ENCODE measurements at regions not wholly inside any gene's neighbourhood (a gene's known extent, or its start where the extent isn't known, plus 50 kb on each side); places are given as distances from the start of the nearest gene placed in this dataset.
A peak's percentile ranks its signal among the peaks of the same experiment; 100 is the strongest.

DNA sequence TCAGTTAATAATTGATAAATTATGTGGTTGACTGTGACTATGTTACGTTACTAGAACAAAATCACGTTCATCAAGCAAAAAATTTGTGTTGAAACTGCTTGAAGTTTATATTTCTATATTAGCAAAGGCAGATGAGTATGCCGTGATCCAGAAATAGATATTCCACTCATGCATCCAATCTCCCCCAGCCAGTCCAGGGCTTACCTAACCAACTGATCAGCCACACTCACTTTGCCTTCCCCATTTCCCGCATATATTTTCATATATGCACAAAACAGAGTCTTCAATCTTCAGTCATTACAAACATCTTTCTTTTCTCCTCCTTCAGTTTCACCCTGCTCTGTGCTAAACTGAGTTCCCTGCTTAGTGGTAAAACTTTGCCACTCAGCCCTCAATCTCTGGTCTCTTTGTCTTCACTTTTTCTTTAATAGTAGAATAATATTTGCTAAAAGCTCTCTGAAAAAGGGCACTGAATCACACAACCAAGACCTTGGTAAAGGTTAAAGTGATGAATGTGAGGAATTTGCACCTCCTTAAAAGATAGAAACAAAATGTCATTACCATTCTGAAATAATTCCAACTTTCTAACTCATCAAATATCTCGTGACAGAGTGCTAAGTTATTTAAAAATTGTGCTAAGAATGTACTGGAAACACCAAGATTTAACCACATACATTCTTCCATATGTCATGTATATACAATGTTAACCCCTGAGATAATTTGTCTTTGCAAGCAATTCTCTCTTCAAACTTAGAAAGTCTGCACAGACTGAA lies 893.2 kb upstream of the CRIM1 start:
- Histone ChIP-seq H3K4me3 (ENCODE audit: low read depth, low read length) (no peak overlapping the region), H3K36me3 (ENCODE audit: control insufficient read depth, insufficient read depth, low read length) (no peaks in the 10 kb centered on the region), H3K27me3 (ENCODE audit: control insufficient read depth, insufficient read depth, low read length) (no peaks in the 10 kb centered on the region)
- no peak for FAIRE-seq
- TF ChIP-seq, protein P1, sequence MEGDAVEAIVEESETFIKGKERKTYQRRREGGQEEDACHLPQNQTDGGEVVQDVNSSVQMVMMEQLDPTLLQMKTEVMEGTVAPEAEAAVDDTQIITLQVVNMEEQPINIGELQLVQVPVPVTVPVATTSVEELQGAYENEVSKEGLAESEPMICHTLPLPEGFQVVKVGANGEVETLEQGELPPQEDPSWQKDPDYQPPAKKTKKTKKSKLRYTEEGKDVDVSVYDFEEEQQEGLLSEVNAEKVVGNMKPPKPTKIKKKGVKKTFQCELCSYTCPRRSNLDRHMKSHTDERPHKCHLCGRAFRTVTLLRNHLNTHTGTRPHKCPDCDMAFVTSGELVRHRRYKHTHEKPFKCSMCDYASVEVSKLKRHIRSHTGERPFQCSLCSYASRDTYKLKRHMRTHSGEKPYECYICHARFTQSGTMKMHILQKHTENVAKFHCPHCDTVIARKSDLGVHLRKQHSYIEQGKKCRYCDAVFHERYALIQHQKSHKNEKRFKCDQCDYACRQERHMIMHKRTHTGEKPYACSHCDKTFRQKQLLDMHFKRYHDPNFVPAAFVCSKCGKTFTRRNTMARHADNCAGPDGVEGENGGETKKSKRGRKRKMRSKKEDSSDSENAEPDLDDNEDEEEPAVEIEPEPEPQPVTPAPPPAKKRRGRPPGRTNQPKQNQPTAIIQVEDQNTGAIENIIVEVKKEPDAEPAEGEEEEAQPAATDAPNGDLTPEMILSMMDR (IDR thresholded peaks at IDR 0.05; ENCODE audit: insufficient read depth, low read length, severe bottlenecking): no peak
- DNase-seq (ENCODE audit: low read depth): no peak

DNA sequence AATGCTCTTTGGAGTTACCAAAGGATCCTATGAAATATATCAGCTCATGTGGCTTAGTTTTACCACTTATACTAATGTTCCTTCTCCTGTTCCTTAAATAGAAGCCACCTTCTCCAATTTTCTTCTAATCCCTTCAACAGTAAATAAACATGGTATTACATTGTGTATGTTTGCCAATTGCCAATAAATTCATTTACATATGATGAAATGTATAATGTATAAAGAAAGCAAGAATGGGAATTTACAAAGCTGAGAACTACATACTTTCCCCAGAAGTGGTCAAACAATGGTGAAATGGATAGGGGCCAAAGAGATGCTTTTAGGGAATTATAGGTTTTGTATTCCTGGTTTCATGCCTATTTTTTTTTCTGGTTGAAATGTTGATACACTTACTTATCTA lies 894.2 kb upstream of the CRIM1 start:
- DNase-seq (ENCODE audit: low read depth): no peak
- no peak overlapping the region for H3K4me3 ChIP-seq (ENCODE audit: low read depth, low read length)
- TF ChIP-seq, protein P1 (IDR thresholded peaks at IDR 0.05; ENCODE audit: insufficient read depth, low read length, severe bottlenecking): no peak
- H3K27me3 ChIP-seq (ENCODE audit: control insufficient read depth, insufficient read depth, low read length): no peaks in the 10 kb centered on the region
- H3K36me3 ChIP-seq (ENCODE audit: control insufficient read depth, insufficient read depth, low read length): no peaks in the 10 kb centered on the region
- FAIRE-seq: no peak

DNA sequence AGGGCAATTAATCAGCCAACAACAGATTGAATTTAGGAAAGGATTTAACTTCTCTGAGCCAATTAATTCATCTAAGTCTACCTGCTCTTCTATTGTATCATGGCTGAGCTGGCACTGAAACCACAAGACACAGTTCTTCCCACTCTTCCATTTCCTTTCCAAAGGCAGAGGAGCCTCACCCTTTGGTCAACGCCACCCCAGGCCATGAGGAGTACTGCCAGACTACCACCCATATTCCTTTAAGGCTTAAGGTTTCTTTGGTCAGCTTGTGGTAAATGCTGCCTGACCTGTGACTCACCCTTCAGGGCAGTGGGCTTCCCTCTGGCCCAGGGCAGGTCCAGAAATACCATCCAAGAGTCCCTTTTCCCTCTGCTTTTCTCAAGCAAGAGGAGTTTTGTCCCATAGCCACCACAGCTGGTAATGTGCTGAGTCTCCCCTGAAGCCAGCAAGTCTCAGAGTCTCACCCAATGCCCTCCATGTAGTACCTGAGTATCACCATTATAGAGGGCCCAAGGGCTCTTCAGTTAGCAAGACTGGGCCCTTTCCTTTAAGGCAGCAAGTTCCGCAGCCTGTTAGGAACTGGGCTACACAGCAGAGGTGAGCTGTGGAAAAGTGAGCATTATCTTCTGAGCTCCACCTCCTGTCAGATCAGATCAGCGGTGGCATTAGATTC lies 900.5 kb upstream of the CRIM1 start:
- FAIRE-seq (no peak), DNase-seq (ENCODE audit: low read depth) (peak; percentile 17)
- TF ChIP-seq, protein P1 (IDR thresholded peaks at IDR 0.05; ENCODE audit: insufficient read depth, low read length, severe bottlenecking): no peak
- H3K36me3 ChIP-seq (ENCODE audit: control insufficient read depth, insufficient read depth, low read length): no peaks in the 10 kb centered on the region
- H3K27me3 ChIP-seq (ENCODE audit: control insufficient read depth, insufficient read depth, low read length): no peaks in the 10 kb centered on the region
- H3K4me3 ChIP-seq (ENCODE audit: low read depth, low read length): no peak overlapping the region

DNA sequence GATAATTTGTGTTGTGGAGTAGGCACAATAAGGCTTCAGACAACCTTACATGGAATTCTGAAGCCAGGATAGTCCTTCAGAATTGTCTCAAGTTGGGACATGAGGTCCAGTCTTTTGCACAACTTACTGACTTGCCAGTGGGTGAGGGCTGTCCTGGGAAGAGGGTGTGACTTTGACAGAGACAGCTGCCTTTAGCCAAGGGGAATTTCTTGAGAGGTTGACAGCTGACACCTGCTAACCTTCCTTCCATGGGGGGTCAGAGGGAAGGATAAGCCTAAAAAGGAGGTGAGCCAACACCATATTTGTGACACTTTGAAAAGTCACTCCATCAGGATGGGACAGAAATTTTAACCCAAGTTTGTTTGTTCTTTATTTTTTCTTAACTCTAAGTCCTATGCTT lies 907.8 kb upstream of the CRIM1 start:
- Histone ChIP-seq H3K36me3 (ENCODE audit: control insufficient read depth, insufficient read depth, low read length) (no peaks in the 10 kb centered on the region), H3K27me3 (ENCODE audit: control insufficient read depth, insufficient read depth, low read length) (no peaks in the 10 kb centered on the region), H3K4me3 (ENCODE audit: low read depth, low read length) (no peak overlapping the region)
- TF ChIP-seq, protein P1 (IDR thresholded peaks at IDR 0.05; ENCODE audit: insufficient read depth, low read length, severe bottlenecking): no peak
- no peak for DNase-seq (ENCODE audit: low read depth)
- no peak for FAIRE-seq

DNA sequence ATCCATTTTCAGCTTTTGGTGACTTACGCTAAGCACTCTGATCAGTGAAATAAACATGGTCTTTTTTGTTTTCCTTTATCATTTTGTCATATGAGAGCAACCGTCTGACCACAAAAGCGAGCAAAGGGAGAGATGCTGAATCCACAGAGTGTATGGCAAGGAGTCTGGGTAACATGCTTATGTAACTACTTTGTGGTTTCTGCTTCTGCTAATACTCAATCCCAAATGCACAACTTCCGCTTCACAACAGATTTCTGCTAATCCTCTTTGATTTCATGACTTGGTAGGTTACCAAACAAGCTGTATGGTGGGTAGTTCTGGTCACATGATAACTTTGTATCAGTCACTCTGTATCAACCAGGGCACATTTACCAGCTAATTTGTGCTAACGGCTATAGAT lies 908.4 kb upstream of the CRIM1 start:
- DNase-seq (ENCODE audit: low read depth): no peak
- TF ChIP-seq, protein P1 (IDR thresholded peaks at IDR 0.05; ENCODE audit: insufficient read depth, low read length, severe bottlenecking): no peak
- Histone ChIP-seq H3K4me3 (ENCODE audit: low read depth, low read length) (no peak overlapping the region), H3K36me3 (ENCODE audit: control insufficient read depth, insufficient read depth, low read length) (no peaks in the 10 kb centered on the region), H3K27me3 (ENCODE audit: control insufficient read depth, insufficient read depth, low read length) (no peaks in the 10 kb centered on the region)
- FAIRE-seq: no peak
